Keratinocyte (primary cell): ENCODE measurements at regions not wholly inside any gene's neighbourhood (a gene's known extent, or its start where the extent isn't known, plus 50 kb on each side); places are given as distances from the start of the nearest gene placed in this dataset.

Source experiments
- DNase-seq: peaks from one replicate; pipeline ENCODE4 v3.0.0-alpha.2; 2011; ENCODE audit warnings: low read depth, missing footprints, low spot score
- FAIRE-seq: peaks from 2 replicates; lab custom pipeline; 2011; peaks lifted over from hg19 to GRCh38; lab: Jason Lieb, UNC
- H2AFZ ChIP-seq: 2 replicates; pipeline ENCODE4 v1.6.0; 2012; ENCODE audit warnings: low read length, control low read depth, inconsistent platforms; ENCODE audit not compliant: control insufficient read depth
- H3K27ac ChIP-seq: 2 replicates; pipeline ENCODE4 v1.5.1; 2011; ENCODE audit warnings: low read length; ENCODE audit not compliant: control insufficient read depth, insufficient read depth
- H3K27me3 ChIP-seq: 3 replicates; pipeline ENCODE4 v1.6.0; 2011; ENCODE audit warnings: low read length; ENCODE audit not compliant: control insufficient read depth, insufficient read depth; ENCODE audit errors: extremely low read depth
- H3K36me3 ChIP-seq, 2 experiments: 2 replicates in 1 of 2; 3 replicates in 1 of 2; pipeline ENCODE4 v1.5.1; 2011; ENCODE audit warnings: low read length in 2 of 2, mild to moderate bottlenecking in 1 of 2; ENCODE audit not compliant: control insufficient read depth in 2 of 2, insufficient read depth in 2 of 2; ENCODE audit errors: extremely low read depth in 1 of 2
- H3K4me1 ChIP-seq: 3 replicates; pipeline ENCODE4 v1.5.1; 2011; ENCODE audit warnings: low read length; ENCODE audit not compliant: control insufficient read depth, insufficient read depth; ENCODE audit errors: extremely low read depth
- H3K4me2 ChIP-seq: 3 replicates; pipeline ENCODE4 v1.6.0; 2011; ENCODE audit warnings: low read depth, low read length; ENCODE audit not compliant: control insufficient read depth, insufficient read depth; ENCODE audit errors: extremely low read depth
- H3K4me3 ChIP-seq, 3 experiments: fragments of 200-600 bp in 1 of 3; sonication (generic) in 1 of 3; 2 replicates in 2 of 3; 3 replicates in 1 of 3; pipeline ENCODE4 v1.5.1; 2011 to 2016; ENCODE audit warnings: low read length in 3 of 3, mild to moderate bottlenecking in 3 of 3, control low read depth in 2 of 3, inconsistent platforms in 1 of 3, low read depth in 1 of 3, mixed read lengths in 1 of 3, mixed run types in 1 of 3, moderate library complexity in 1 of 3; ENCODE audit not compliant: control insufficient read depth in 2 of 3, insufficient read depth in 2 of 3; ENCODE audit errors: extremely low read depth in 1 of 3
- H3K79me2 ChIP-seq: 2 replicates; pipeline ENCODE4 v1.6.0; 2012; ENCODE audit warnings: low read length; ENCODE audit not compliant: control insufficient read depth, insufficient read depth
- H3K9ac ChIP-seq: 3 replicates; pipeline ENCODE4 v1.6.0; 2011; ENCODE audit warnings: low read length; ENCODE audit not compliant: control insufficient read depth, insufficient read depth; ENCODE audit errors: extremely low read depth
- H3K9me1 ChIP-seq: 3 replicates; pipeline ENCODE4 v1.6.0; 2011; ENCODE audit warnings: low read length; ENCODE audit not compliant: control insufficient read depth, insufficient read depth; ENCODE audit errors: extremely low read depth
- H3K9me3 ChIP-seq: 2 replicates; pipeline ENCODE4 v1.5.1; 2012; ENCODE audit warnings: low read depth, low read length; ENCODE audit not compliant: control insufficient read depth
- H4K20me1 ChIP-seq: 3 replicates; pipeline ENCODE4 v1.6.0; 2011; ENCODE audit warnings: low read length; ENCODE audit not compliant: control insufficient read depth, insufficient read depth; ENCODE audit errors: extremely low read depth
- EZH2 ChIP-seq: IDR thresholded peaks from one replicate; pipeline ENCODE4 v1.6.1; 2012; ENCODE audit warnings: inconsistent platforms, mild to moderate bottlenecking, low read length, moderate library complexity
- dilution Hi-C: fragments of 300-500 bp; cut with MboI; formaldehyde crosslinking; loops from one replicate; pipeline ENCODE4 v1.7.0; 2020; ENCODE audit warnings: low sequenced_read_pairs; ENCODE audit not compliant: extremely low pct_ligation_motif_present
- TF ChIP-seq, protein P1 (sequence below), 3 experiments: IDR thresholded peaks in 1 of 3; conservative IDR thresholded peaks in 1 of 3; optimal IDR thresholded peaks in 1 of 3; 2 replicates in 2 of 3; 3 replicates in 1 of 3; pipeline versions ENCODE3 to v1.5.1; 2011; ENCODE audit warnings: low read length in 3 of 3, mild to moderate bottlenecking in 3 of 3, moderate library complexity in 2 of 3, control low read depth in 1 of 3, inconsistent platforms in 1 of 3; ENCODE audit not compliant: insufficient read depth in 2 of 3; ENCODE audit errors: extremely low read depth in 1 of 3

GRCh38 chr2:7824211-7824610 is 857.6 kb upstream of the ID2 start:
- FAIRE-seq (no peak), DNase-seq (no peak)
- Histone ChIP-seq H3K79me2 (no peaks in the 10 kb centered on the region), H4K20me1 (no peaks in the 10 kb centered on the region), H3K4me1 (peaks cover 19% of the 10 kb centered on the region), H3K9ac (no peak overlapping the region), H2AFZ (no peak overlapping the region), H3K4me3 (no peak overlapping the region), H3K9me3 (no peaks in the 10 kb centered on the region), H3K4me2 (no peak overlapping the region), H3K36me3 (no peaks in the 10 kb centered on the region), H3K27ac (no peak overlapping the region), H3K27me3 (no peaks in the 10 kb centered on the region), H3K9me1 (no peaks in the 10 kb centered on the region)
- dilution Hi-C loops, result no loop called here
- TF ChIP-seq, protein P1, sequence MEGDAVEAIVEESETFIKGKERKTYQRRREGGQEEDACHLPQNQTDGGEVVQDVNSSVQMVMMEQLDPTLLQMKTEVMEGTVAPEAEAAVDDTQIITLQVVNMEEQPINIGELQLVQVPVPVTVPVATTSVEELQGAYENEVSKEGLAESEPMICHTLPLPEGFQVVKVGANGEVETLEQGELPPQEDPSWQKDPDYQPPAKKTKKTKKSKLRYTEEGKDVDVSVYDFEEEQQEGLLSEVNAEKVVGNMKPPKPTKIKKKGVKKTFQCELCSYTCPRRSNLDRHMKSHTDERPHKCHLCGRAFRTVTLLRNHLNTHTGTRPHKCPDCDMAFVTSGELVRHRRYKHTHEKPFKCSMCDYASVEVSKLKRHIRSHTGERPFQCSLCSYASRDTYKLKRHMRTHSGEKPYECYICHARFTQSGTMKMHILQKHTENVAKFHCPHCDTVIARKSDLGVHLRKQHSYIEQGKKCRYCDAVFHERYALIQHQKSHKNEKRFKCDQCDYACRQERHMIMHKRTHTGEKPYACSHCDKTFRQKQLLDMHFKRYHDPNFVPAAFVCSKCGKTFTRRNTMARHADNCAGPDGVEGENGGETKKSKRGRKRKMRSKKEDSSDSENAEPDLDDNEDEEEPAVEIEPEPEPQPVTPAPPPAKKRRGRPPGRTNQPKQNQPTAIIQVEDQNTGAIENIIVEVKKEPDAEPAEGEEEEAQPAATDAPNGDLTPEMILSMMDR (optimal IDR thresholded peaks at IDR 0.05 in 1 of 3, IDR thresholded peaks at IDR 0.05 in 1 of 3, conservative IDR thresholded peaks at IDR 0.05 in 1 of 3; ENCODE audit: extremely low read depth in 1 of 3, insufficient read depth in 2 of 3, low read length in 3 of 3), result no peak
- TF ChIP-seq EZH2, result no peak

DNA sequence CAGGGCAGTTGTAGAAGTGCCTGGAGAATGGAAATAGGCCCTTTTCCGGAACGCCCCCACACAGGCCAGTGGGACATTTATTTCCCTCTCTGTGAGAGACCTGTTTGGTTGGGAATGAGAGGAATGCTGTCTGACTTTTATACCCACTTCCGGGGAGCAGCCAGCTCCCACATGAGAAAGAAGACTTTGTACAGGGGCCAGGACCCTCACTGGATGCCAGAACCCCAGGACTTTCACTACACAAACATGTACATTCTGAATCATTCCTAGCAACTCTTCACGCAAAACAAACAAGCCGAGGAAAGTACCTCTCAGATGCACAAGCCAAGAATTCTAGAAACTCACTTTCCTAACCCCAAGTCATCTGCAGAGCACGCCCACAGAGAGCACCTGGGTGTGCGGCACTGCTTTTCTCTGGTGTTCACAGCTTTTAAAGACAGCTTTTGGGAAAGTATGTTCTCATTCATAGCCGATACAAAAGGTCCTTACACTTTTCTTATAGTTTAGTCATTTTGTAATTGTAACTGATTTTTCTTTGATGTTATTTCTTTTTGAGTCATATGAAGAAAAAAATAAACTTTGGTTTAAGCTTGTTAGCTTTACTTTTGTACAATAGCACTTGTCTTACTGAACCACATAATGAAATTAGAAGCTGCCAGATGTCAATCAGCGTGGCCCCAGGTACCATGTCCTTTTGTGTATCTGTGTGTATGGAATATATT is 856.1 kb upstream of the ID2 start:
- Histone ChIP-seq H3K9ac (peak overlapping the region; percentile 22), H3K9me1 (no peaks in the 10 kb centered on the region), H3K79me2 (no peaks in the 10 kb centered on the region), H4K20me1 (no peaks in the 10 kb centered on the region), H3K4me1 (peaks cover 15% of the 10 kb centered on the region), H3K9me3 (no peaks in the 10 kb centered on the region), H3K4me2 (peak overlapping the region; percentile 52), H2AFZ (peak overlapping the region; percentile 18), H3K36me3 (no peaks in the 10 kb centered on the region), H3K27ac (peak overlapping the region; percentile 51), H3K4me3 (no peak overlapping the region), H3K27me3 (no peaks in the 10 kb centered on the region)
- TF ChIP-seq, protein P1 (optimal IDR thresholded peaks at IDR 0.05 in 1 of 3, IDR thresholded peaks at IDR 0.05 in 1 of 3, conservative IDR thresholded peaks at IDR 0.05 in 1 of 3; ENCODE audit: extremely low read depth in 1 of 3, insufficient read depth in 2 of 3, low read length in 3 of 3), result no peak
- no peak for TF ChIP-seq EZH2
- dilution Hi-C loops, result no loop called here
- DNase-seq (no peak), FAIRE-seq (peak; percentile 87)
